ENCODE measurements at regions not wholly inside any gene's neighbourhood (a gene's known extent, or its start where the extent isn't known, plus 50 kb on each side); places are given as distances from the start of the nearest gene placed in this dataset.

DNA sequence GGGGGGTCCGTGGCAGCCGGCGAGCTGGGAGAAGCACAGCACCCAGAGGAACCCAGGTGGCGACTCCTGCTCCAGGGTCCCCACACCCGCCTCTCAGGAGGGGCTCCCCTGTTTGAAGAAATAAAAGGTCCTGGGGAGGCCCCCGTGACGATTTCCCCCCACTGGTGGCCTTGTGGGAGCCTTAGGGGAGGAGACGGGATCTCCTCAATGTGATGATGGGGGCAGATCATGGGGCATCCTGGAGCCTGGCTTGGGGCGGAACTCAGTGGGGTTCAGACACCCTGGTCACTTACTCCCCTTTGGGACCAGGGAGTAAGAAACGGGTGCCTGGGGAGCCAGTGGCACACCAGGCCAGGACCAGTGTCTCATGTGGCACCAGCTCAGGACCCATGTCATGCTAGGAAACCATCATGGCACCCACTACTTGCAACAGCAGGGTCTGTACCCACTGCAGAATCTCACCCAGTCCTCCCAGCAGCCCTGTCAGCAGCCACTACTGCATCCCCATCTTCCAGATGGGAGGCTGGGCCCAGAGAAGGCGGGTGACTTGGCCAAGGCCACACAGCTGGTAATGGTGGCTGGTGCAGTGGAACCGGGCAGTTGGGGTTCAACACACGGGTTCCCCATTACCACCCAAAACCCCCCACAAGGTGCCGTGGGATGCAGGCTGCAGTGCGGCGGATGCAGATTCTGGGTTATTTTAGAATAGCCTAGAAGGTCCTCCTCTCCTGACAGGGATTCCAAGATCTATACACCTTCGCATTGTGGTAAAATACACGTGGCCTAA lies 130.7 kb downstream of the CTTN start:
- DNase-seq = no peak

DNA sequence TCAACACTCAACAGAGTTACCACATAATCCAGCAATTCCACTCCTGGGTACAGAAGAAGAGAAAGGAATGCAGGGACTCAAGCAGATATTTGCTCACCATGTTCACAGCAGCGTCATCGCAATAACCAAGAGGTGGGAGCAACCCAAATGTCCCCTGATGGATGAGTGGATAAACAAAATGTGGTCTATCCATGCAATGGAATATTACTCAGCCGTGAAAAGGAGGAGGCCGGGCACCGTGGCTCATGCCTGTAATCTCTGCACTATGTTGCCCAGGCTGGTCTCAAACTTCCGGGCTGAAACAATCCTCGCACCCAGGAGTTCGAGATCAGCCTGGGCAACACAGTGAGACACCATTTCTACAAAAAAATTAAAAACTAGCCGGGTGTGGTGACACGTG lies 131.7 kb downstream of the CTTN start:
- no peak for DNase-seq
- H3K27me3 ChIP-seq (replicated peaks) = no peaks in the 10 kb centered on the region
- H3K27ac ChIP-seq = no peak overlapping the region
- in situ Hi-C loops (cut with HindIII; ENCODE audit: low pct_ligation_motif_present, low sequenced_read_pairs) = no loop called here
- no peak overlapping the region for H3K4me3 ChIP-seq (ENCODE audit: low read depth, low read length)
- H3K36me3 ChIP-seq (replicated peaks) = no peaks in the 10 kb centered on the region
- TF ChIP-seq, protein P1, sequence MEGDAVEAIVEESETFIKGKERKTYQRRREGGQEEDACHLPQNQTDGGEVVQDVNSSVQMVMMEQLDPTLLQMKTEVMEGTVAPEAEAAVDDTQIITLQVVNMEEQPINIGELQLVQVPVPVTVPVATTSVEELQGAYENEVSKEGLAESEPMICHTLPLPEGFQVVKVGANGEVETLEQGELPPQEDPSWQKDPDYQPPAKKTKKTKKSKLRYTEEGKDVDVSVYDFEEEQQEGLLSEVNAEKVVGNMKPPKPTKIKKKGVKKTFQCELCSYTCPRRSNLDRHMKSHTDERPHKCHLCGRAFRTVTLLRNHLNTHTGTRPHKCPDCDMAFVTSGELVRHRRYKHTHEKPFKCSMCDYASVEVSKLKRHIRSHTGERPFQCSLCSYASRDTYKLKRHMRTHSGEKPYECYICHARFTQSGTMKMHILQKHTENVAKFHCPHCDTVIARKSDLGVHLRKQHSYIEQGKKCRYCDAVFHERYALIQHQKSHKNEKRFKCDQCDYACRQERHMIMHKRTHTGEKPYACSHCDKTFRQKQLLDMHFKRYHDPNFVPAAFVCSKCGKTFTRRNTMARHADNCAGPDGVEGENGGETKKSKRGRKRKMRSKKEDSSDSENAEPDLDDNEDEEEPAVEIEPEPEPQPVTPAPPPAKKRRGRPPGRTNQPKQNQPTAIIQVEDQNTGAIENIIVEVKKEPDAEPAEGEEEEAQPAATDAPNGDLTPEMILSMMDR (IDR thresholded peaks at IDR 0.05; ENCODE audit: low read depth, low read length, missing control alignments) = no peak

More for the DNA sequence above, 130.7 kb downstream of the CTTN start:
- TF ChIP-seq, protein P1 (IDR thresholded peaks at IDR 0.05; ENCODE audit: low read depth, low read length, missing control alignments) = no peak
- no peak overlapping the region for H3K27ac ChIP-seq
- in situ Hi-C loops (cut with HindIII; ENCODE audit: low pct_ligation_motif_present, low sequenced_read_pairs) = no loop called here
- no peaks in the 10 kb centered on the region for H3K27me3 ChIP-seq (replicated peaks)
- H3K4me3 ChIP-seq (ENCODE audit: low read depth, low read length) = no peak overlapping the region
- H3K36me3 ChIP-seq (replicated peaks) = no peaks in the 10 kb centered on the region

DNA sequence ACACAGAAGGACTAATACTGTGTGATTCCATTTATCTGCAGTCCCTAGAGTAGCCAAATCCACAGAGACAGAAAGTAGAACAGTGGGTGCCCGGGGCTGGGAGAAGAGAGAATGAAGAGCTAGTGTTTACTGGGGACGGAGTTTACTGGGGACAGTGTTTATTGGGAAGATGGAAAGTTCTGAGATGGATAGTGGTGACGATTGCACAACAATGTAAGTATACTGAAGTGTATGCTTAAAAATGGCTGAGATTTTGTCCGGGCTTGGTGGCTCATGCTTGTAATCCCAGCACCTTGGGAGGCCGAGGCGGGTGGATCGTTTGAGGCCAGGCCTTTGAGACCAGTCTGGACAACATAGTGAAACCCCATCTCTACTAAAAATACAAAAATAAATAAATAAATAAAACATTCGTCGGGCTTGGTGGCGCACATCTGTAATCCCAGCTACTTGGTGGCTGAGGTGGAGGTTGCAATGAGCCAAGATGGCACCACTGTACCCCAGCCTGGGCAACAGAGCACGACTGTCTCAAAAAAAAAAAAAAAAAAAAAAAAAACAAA lies 132.4 kb downstream of the CTTN start:
- Histone ChIP-seq H3K27me3 (replicated peaks) (no peaks in the 10 kb centered on the region), H3K4me3 (ENCODE audit: low read depth, low read length) (no peak overlapping the region), H3K27ac (no peak overlapping the region), H3K36me3 (replicated peaks) (no peaks in the 10 kb centered on the region)
- TF ChIP-seq, protein P1 (IDR thresholded peaks at IDR 0.05; ENCODE audit: low read depth, low read length, missing control alignments) = no peak
- in situ Hi-C loops (cut with HindIII; ENCODE audit: low pct_ligation_motif_present, low sequenced_read_pairs) = no loop called here
- DNase-seq = no peak

DNA sequence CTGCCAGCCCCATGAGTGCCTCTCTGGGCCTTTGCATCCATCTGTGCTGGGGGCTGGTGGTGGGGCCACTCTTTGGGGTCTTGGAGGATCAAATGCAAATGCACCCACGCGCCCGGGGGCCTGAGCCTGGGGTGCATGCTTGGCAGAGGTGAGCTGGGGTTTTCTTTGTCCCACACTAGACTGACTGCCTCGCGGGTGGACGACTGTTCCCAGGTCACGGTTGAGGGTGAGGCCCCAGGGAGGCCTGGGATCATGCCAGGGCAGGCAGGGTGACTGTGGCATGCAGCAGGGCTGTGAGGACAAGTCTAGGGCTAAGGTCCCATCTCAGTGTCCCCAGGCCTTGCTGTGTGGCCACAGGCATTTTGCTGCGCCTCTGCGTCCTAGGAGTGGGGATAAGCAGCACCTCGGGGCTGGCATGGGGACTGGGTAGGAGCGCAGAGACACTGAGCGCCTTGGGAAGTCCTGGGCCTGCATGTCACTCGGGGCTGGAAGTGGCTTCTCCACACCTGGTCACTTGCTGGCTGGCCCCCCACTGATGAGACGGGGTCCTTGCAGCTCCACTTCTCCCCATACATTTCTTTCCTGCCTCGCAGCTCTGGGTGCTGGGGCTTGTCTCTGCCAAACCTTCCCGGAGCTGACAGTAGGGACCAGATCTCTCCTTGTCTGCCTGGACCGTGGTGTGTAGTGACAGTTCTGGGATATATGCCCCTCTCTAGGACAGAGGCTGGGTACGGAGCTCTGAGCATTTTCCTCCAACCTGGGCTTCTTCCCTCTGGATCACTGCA lies 133.1 kb downstream of the CTTN start:
- Histone ChIP-seq H3K36me3 (replicated peaks) (no peaks in the 10 kb centered on the region), H3K4me3 (ENCODE audit: low read depth, low read length) (no peak overlapping the region), H3K27ac (no peak overlapping the region), H3K27me3 (replicated peaks) (no peaks in the 10 kb centered on the region)
- DNase-seq = no peak
- TF ChIP-seq, protein P1 (IDR thresholded peaks at IDR 0.05; ENCODE audit: low read depth, low read length, missing control alignments) = no peak
- in situ Hi-C loops (cut with HindIII; ENCODE audit: low pct_ligation_motif_present, low sequenced_read_pairs) = no loop called here

DNA sequence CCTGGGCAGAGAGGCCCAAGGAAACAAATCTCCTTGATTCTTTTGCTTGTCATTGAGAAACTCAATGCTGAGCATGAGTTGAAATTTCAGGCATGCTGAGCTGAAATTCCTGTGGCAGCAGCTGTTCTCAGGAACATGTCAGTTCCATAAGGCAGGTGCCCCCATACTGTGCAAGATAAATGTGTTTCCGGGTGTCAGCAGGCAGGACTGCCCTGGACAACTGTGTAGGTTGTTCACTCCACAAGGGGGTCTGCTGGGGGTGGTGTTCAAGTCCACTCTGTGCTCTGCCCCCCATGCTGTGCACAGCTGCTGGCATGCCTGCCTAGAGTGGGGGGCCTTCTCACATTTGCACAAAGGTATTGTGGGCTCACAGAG lies 133.7 kb downstream of the CTTN start:
- Histone ChIP-seq H3K27ac (no peak overlapping the region), H3K4me3 (ENCODE audit: low read depth, low read length) (no peak overlapping the region), H3K36me3 (replicated peaks) (no peaks in the 10 kb centered on the region), H3K27me3 (replicated peaks) (no peaks in the 10 kb centered on the region)
- TF ChIP-seq, protein P1 (IDR thresholded peaks at IDR 0.05; ENCODE audit: low read depth, low read length, missing control alignments) = no peak
- no peak for DNase-seq
- in situ Hi-C loops (cut with HindIII; ENCODE audit: low pct_ligation_motif_present, low sequenced_read_pairs) = no loop called here
